ENCODE measurements at regions not wholly inside any gene's neighbourhood (a gene's known extent, or its start where the extent isn't known, plus 50 kb on each side); places are given as distances from the start of the nearest gene placed in this dataset.

GRCh38 chr5:17879276-17879675, 245.0 kb downstream of the TAF11L14 start:
- no peak overlapping the region for H2AK9ac ChIP-seq (replicated peaks; ENCODE audit: low read depth, low read length, poor library complexity)
- no peaks in the 10 kb centered on the region for H3K4me1 ChIP-seq (ENCODE audit: control insufficient read depth, insufficient read depth, low read length)
- no peak overlapping the region for H3K23ac ChIP-seq (ENCODE audit: low read depth, low read length)
- no peak overlapping the region for H3K27ac ChIP-seq (ENCODE audit: insufficient read depth, low read length)
- no peak overlapping the region for H4K5ac ChIP-seq (ENCODE audit: low read depth, low read length)
- TF ChIP-seq POLR2A (IDR thresholded peaks at IDR 0.05; ENCODE audit: low read depth, low read length): no peak
- ATAC-seq (ENCODE audit: low read depth) (no peak), DNase-seq (no peak)
- no peak overlapping the region for H3K9ac ChIP-seq (ENCODE audit: low read depth, low read length)
- no peak overlapping the region for H2BK5ac ChIP-seq (ENCODE audit: low read depth, low read length, poor library complexity, severe bottlenecking)
- no peak overlapping the region for H3K4me2 ChIP-seq (ENCODE audit: low read depth, low read length)
- no peak overlapping the region for H2AFZ ChIP-seq (replicated peaks; ENCODE audit: low read length, poor library complexity)
- no peak overlapping the region for H2BK15ac ChIP-seq (ENCODE audit: low read depth, low read length)
- no peak overlapping the region for H2BK120ac ChIP-seq (ENCODE audit: low read depth, low read length)
- H3K9me3 ChIP-seq (ENCODE audit: control insufficient read depth, insufficient read depth, low read length): no peaks in the 10 kb centered on the region
- H2AK5ac ChIP-seq (ENCODE audit: low read depth, low read length): no peak overlapping the region
- no peaks in the 10 kb centered on the region for H3K36me3 ChIP-seq (ENCODE audit: control insufficient read depth, insufficient read depth, low read length)
- no peak overlapping the region for H4K8ac ChIP-seq (ENCODE audit: low read depth in 2 of 2, low read length in 2 of 2)
- no peak overlapping the region for H3K4ac ChIP-seq (ENCODE audit: low read depth, low read length)
- CTCF ChIA-PET: no interaction called here
- H2BK20ac ChIP-seq (ENCODE audit: low read depth, low read length): no peak overlapping the region
- no peak overlapping the region for H3K18ac ChIP-seq (ENCODE audit: low read depth, low read length)
- dilution Hi-C loops (cut with HindIII; ENCODE audit: low sequenced_read_pairs, unreplicated experiment) (no loop called here), intact Hi-C loops (cut with micrococcal nuclease) (no loop called here), in situ Hi-C loops (cut with MboI; ENCODE audit: low sequenced_read_pairs) (no loop called here)
- no peak overlapping the region for H3K4me3 ChIP-seq (ENCODE audit: insufficient read depth, low read depth, low read length)
- H3K56ac ChIP-seq (ENCODE audit: extremely low read depth, insufficient read depth, low read length): no peak overlapping the region
- POLR2A ChIA-PET (ENCODE audit: unreplicated experiment): no interaction called here
- H4K91ac ChIP-seq (ENCODE audit: insufficient read depth, low read depth, low read length): no peak overlapping the region
- no peaks in the 10 kb centered on the region for H3K9me1 ChIP-seq (ENCODE audit: insufficient read depth, low read length)
- no peaks in the 10 kb centered on the region for H3K27me3 ChIP-seq (ENCODE audit: control insufficient read depth, insufficient read depth, low read length)
- BruUV-seq (replicated peaks): no TSS peak
- H3K14ac ChIP-seq (replicated peaks; ENCODE audit: low read depth, low read length): no peak overlapping the region
- no peaks in the 10 kb centered on the region for H4K20me1 ChIP-seq (ENCODE audit: insufficient read depth, low read length)
- H3K79me1 ChIP-seq (ENCODE audit: low read depth in 1 of 2, low read length in 2 of 2): no peaks in the 10 kb centered on the region
- no CpG with 5 or more reads among the region's 2 CpGs for WGBS, 2 experiments (ENCODE audit: extremely low coverage in 2 of 2, insufficient read length in 1 of 2)

All from IMR-90 (cell line).